HEK293T (cell line): ENCODE measurements at regions not wholly inside any gene's neighbourhood (a gene's known extent, or its start where the extent isn't known, plus 50 kb on each side); places are given as distances from the start of the nearest gene placed in this dataset.

Source experiments
- CTCF ChIA-PET: fragments of 350-600 bp; formaldehyde crosslinking; extraction: SDS; loops from one replicate; lab custom pipeline; 2021; ENCODE audit warnings: antibody characterized with exemption, inconsistent platforms; lab: Yijun Ruan, JAX
- POLR2A ChIA-PET: fragments of 350-600 bp; formaldehyde crosslinking; extraction: SDS; loops from one replicate; lab custom pipeline; 2020; ENCODE audit warnings: antibody characterized with exemption, inconsistent platforms; lab: Yijun Ruan, JAX
- DNase-seq: peaks from one replicate; pipeline ENCODE4 v3.0.0; 2012; ENCODE audit warnings: mixed read lengths; ENCODE audit errors: extremely low spot score
- ARNT ChIP-seq: fragments of 450-650 bp; IDR thresholded peaks from 2 replicates; pipeline ENCODE4 v1.6.1; 2017; ENCODE audit warnings: mild to moderate bottlenecking
- BHLHE40 ChIP-seq: fragments of 450-650 bp; IDR thresholded peaks from 2 replicates; pipeline ENCODE4 v1.6.1; 2016; ENCODE audit warnings: mild to moderate bottlenecking, moderate library complexity, borderline replicate concordance
- CTBP1 ChIP-seq: fragments of 450-650 bp; IDR thresholded peaks from 2 replicates; pipeline ENCODE4 v1.6.1; 2016; ENCODE audit warnings: borderline replicate concordance
- ELF4 ChIP-seq: fragments of 450-650 bp; IDR thresholded peaks from 2 replicates; pipeline ENCODE4 v1.6.1; 2017; ENCODE audit warnings: antibody characterized with exemption
- FOXA1 ChIP-seq: fragments of 450-650 bp; IDR thresholded peaks from 2 replicates; pipeline ENCODE4 v1.6.1; 2016; ENCODE audit warnings: mild to moderate bottlenecking
- FOXK2 ChIP-seq: fragments of 450-650 bp; IDR thresholded peaks from 2 replicates; pipeline ENCODE4 v1.6.1; 2016; ENCODE audit warnings: mild to moderate bottlenecking
- FOXM1 ChIP-seq: fragments of 450-650 bp; IDR thresholded peaks from 2 replicates; pipeline ENCODE4 v1.6.1; 2017; ENCODE audit warnings: mild to moderate bottlenecking, borderline replicate concordance
- HDGF ChIP-seq: fragments of 450-650 bp; IDR thresholded peaks from 2 replicates; pipeline ENCODE4 v1.6.1; 2017; ENCODE audit warnings: antibody characterized with exemption, borderline replicate concordance
- L3MBTL2 ChIP-seq: fragments of 450-650 bp; conservative IDR thresholded peaks from 2 replicates; pipeline ENCODE4 v1.6.1; 2016; ENCODE audit warnings: mild to moderate bottlenecking
- LEF1 ChIP-seq: fragments of 450-650 bp; IDR thresholded peaks from 2 replicates; pipeline ENCODE4 v1.6.1; 2017; ENCODE audit warnings: mild to moderate bottlenecking, borderline replicate concordance
- NFRKB ChIP-seq: fragments of 450-650 bp; IDR thresholded peaks from 2 replicates; pipeline ENCODE4 v1.6.1; 2016; ENCODE audit warnings: mild to moderate bottlenecking, moderate library complexity
- PKNOX1 ChIP-seq: fragments of 450-650 bp; IDR thresholded peaks from 2 replicates; pipeline ENCODE4 v1.6.1; 2016
- SP1 ChIP-seq: fragments of 450-650 bp; IDR thresholded peaks from 2 replicates; pipeline ENCODE4 v1.6.1; 2017
- SUZ12 ChIP-seq: fragments of 450-650 bp; IDR thresholded peaks from 2 replicates; pipeline ENCODE4 v1.6.1; 2016; ENCODE audit warnings: mild to moderate bottlenecking
- TARDBP ChIP-seq: fragments of 450-650 bp; IDR thresholded peaks from 2 replicates; pipeline ENCODE4 v1.6.1; 2016
- ZNF384 ChIP-seq: fragments of 450-650 bp; IDR thresholded peaks from 2 replicates; pipeline ENCODE4 v1.6.1; 2016

GRCh38 chr14:101355284-101355683, 206.0 kb upstream of the DIO3 start:
- TF ChIP-seq CTBP1 = no peak
- TF ChIP-seq FOXA1 = no peak
- no peak for TF ChIP-seq FOXK2
- ChIA-PET CTCF (no interaction called here), POLR2A (no interaction called here)
- no peak for DNase-seq

GRCh38 chr14:101357038-101357437, 204.3 kb upstream of the DIO3 start:
- no peak for TF ChIP-seq NFRKB
- no peak for TF ChIP-seq FOXM1
- no peak for TF ChIP-seq PKNOX1
- TF ChIP-seq ELF4 = no peak
- TF ChIP-seq L3MBTL2 = no peak
- TF ChIP-seq CTBP1 = no peak
- TF ChIP-seq FOXK2 = no peak
- no peak for TF ChIP-seq ARNT
- no peak for DNase-seq
- CTCF ChIA-PET = no interaction called here
- POLR2A ChIA-PET = no interaction called here

GRCh38 chr14:101357559-101358319, 203.6 kb upstream of the DIO3 start:
- CTCF ChIA-PET = no interaction called here
- DNase-seq = no peak
- TF ChIP-seq ZNF384 = no peak
- TF ChIP-seq PKNOX1 = no peak
- no peak for TF ChIP-seq BHLHE40
- no peak for TF ChIP-seq L3MBTL2
- TF ChIP-seq FOXA1 = no peak
- TF ChIP-seq ELF4 = no peak
- no peak for TF ChIP-seq SUZ12
- TF ChIP-seq SP1 = no peak
- TF ChIP-seq FOXM1 = no peak
- TF ChIP-seq LEF1 = no peak
- TF ChIP-seq NFRKB = no peak
- TF ChIP-seq TARDBP = no peak
- no peak for TF ChIP-seq FOXK2
- TF ChIP-seq HDGF = no peak
- no peak for TF ChIP-seq CTBP1
- TF ChIP-seq ARNT = no peak
- POLR2A ChIA-PET = no interaction called here

- CTCF ChIA-PET = no interaction called here
- POLR2A ChIA-PET = no interaction called here
- no peak for TF ChIP-seq L3MBTL2
- no peak for TF ChIP-seq FOXA1
- TF ChIP-seq SP1 = no peak
- TF ChIP-seq ZNF384 = no peak
- TF ChIP-seq FOXM1 = no peak
- TF ChIP-seq HDGF = no peak
- TF ChIP-seq TARDBP = no peak
- TF ChIP-seq PKNOX1 = no peak
- no peak for TF ChIP-seq ARNT
- TF ChIP-seq FOXK2 = no peak
- no peak for TF ChIP-seq NFRKB
- no peak for DNase-seq
Observed at GRCh38 chr14:101358320-101359125, 202.8 kb upstream of the DIO3 start.

GRCh38 chr14:101359221-101360053, 201.9 kb upstream of the DIO3 start:
- no peak for TF ChIP-seq BHLHE40
- TF ChIP-seq HDGF = no peak
- TF ChIP-seq FOXM1 = no peak
- no peak for TF ChIP-seq LEF1
- TF ChIP-seq CTBP1 = no peak
- TF ChIP-seq FOXA1 = no peak
- TF ChIP-seq PKNOX1 = no peak
- DNase-seq = no peak
- ChIA-PET CTCF (no interaction called here), POLR2A (no interaction called here)
